GM12878 (cell line): ENCODE measurements at regions not wholly inside any gene's neighbourhood (a gene's known extent, or its start where the extent isn't known, plus 50 kb on each side); places are given as distances from the start of the nearest gene placed in this dataset.

Source experiments
- ATAC-seq: fragments of 200-7000 bp; cut with Tn5 transposase; 3 replicates; pipeline ENCODE4 v1.9.1; 2020; ENCODE audit warnings: mild to moderate bottlenecking, moderate library complexity
- BruUV-seq: library from RNA; stranded (reverse); fragments of 400-500 nt; replicated peaks from 2 replicates; lab custom pipeline; 2021; lab: Mats Ljungman, UMichigan
- CTCF ChIA-PET: fragments of 300-600 bp; sonication (Branson Sonifier 250); formaldehyde crosslinking; extraction: SDS; loops from one replicate; lab custom pipeline; 2021; ENCODE audit warnings: inconsistent platforms; lab: Yijun Ruan, JAX
- POLR2A ChIA-PET: fragments of 350-600 bp; formaldehyde crosslinking; extraction: SDS; loops from one replicate; lab custom pipeline; 2021; ENCODE audit warnings: inconsistent platforms; lab: Charles Lee
- RAD21 ChIA-PET: fragments of 300-600 bp; sonication (Branson Sonifier 250); formaldehyde crosslinking; loops from one replicate; lab custom pipeline; 2023; ENCODE audit warnings: antibody characterized with exemption; ENCODE audit not compliant: unreplicated experiment; lab: Charles Lee
- SMC1A ChIA-PET: fragments of 300-600 bp; sonication (Branson Sonifier 250); formaldehyde crosslinking; loops from one replicate; lab custom pipeline; 2023; ENCODE audit not compliant: unreplicated experiment, uncharacterized antibody; lab: Charles Lee
- DNase-seq: peaks from one replicate; pipeline ENCODE4 v3.0.0-alpha.2; 2011; ENCODE audit warnings: low read depth, low spot score
- FAIRE-seq: peaks from 3 replicates; lab custom pipeline; 2011; peaks lifted over from hg19 to GRCh38; lab: Jason Lieb, UNC
- H2AFZ ChIP-seq: 2 replicates; pipeline ENCODE4 v1.6.0; 2011; ENCODE audit warnings: low read depth, low read length, control low read depth; ENCODE audit not compliant: control insufficient read depth
- H3K27ac ChIP-seq: 2 replicates; pipeline ENCODE4 v1.5.1; 2011; ENCODE audit warnings: control low read depth; ENCODE audit not compliant: control insufficient read depth, insufficient read depth
- H3K27me3 ChIP-seq, 2 experiments: replicated peaks in 1 of 2; 2 replicates each; pipeline versions ENCODE4 v1.6.0 to v1.6.1; 2011; ENCODE audit warnings: low read length in 1 of 2; ENCODE audit not compliant: control insufficient read depth in 2 of 2, insufficient read depth in 2 of 2
- H3K36me3 ChIP-seq, 2 experiments: 2 replicates each; pipeline ENCODE4 v1.5.1; 2011; ENCODE audit warnings: low read length in 1 of 2; ENCODE audit not compliant: control insufficient read depth in 2 of 2, insufficient read depth in 2 of 2
- H3K4me1 ChIP-seq: 2 replicates; pipeline ENCODE4 v1.6.1; 2011; ENCODE audit warnings: mild to moderate bottlenecking, low read length, moderate library complexity, mixed read lengths; ENCODE audit not compliant: control insufficient read depth, insufficient read depth
- H3K4me2 ChIP-seq: 2 replicates; pipeline ENCODE4 v1.6.0; 2011; ENCODE audit warnings: control low read depth; ENCODE audit not compliant: control insufficient read depth, insufficient read depth
- H3K4me3 ChIP-seq: fragments of 200-600 bp; sonication (generic); 2 replicates; pipeline ENCODE4 v1.5.1; 2016
- H3K79me2 ChIP-seq: 2 replicates; pipeline ENCODE4 v1.6.0; 2011; ENCODE audit warnings: low read length; ENCODE audit not compliant: control insufficient read depth, insufficient read depth
- H3K9ac ChIP-seq: 2 replicates; pipeline ENCODE4 v1.8.0; 2011; ENCODE audit warnings: low read length, control low read depth, mixed read lengths; ENCODE audit not compliant: control insufficient read depth, insufficient read depth
- H3K9me3 ChIP-seq: replicated peaks from 3 replicates; pipeline ENCODE4 v1.5.1; 2011; ENCODE audit warnings: mild to moderate bottlenecking, low read length; ENCODE audit not compliant: control insufficient read depth, insufficient read depth
- H4K20me1 ChIP-seq: 2 replicates; pipeline ENCODE4 v1.6.0; 2011; ENCODE audit not compliant: control insufficient read depth, insufficient read depth
- ATF3 ChIP-seq: IDR thresholded peaks from 2 replicates; pipeline ENCODE4 v1.6.1; 2011; ENCODE audit warnings: low read depth, mild to moderate bottlenecking, low read length, moderate library complexity, borderline replicate concordance; ENCODE audit errors: extremely low read depth
- CTCF ChIP-seq, 3 experiments: IDR thresholded peaks in 2 of 3; conservative IDR thresholded peaks in 1 of 3; 2 replicates each; pipeline ENCODE4 v1.5.1; 2011; ENCODE audit warnings: low read depth in 3 of 3, low read length in 3 of 3, mild to moderate bottlenecking in 3 of 3, control low read depth in 2 of 3, moderate library complexity in 2 of 3, inconsistent platforms in 1 of 3, mixed read lengths in 1 of 3; ENCODE audit not compliant: control insufficient read depth in 2 of 3, insufficient read depth in 1 of 3; ENCODE audit errors: extremely low read depth in 1 of 3
- EZH2 ChIP-seq: IDR thresholded peaks from 2 replicates; pipeline ENCODE4 v1.6.1; 2012; ENCODE audit warnings: low read depth, mild to moderate bottlenecking, control low read depth, inconsistent platforms, low read length, borderline replicate concordance; ENCODE audit not compliant: control insufficient read depth
- HDGF ChIP-seq: fragments of 450-650 bp; IDR thresholded peaks from 2 replicates; pipeline ENCODE4 v1.6.1; 2016; ENCODE audit warnings: antibody characterized with exemption
- IRF4 ChIP-seq: IDR thresholded peaks from 2 replicates; pipeline ENCODE4 v1.6.1; 2011; ENCODE audit warnings: low read depth, low read length
- KDM1A ChIP-seq: fragments of 200-600 bp; sonication (generic); IDR thresholded peaks from 2 replicates; pipeline ENCODE4 v1.6.1; 2016; ENCODE audit warnings: borderline replicate concordance
- MAX ChIP-seq: IDR thresholded peaks from 2 replicates; pipeline ENCODE4 v1.6.1; 2012; ENCODE audit warnings: low read depth, low read length, improper control_type of control experiment
- USF1 ChIP-seq: IDR thresholded peaks from 2 replicates; pipeline ENCODE4 v1.6.1; 2011; ENCODE audit warnings: borderline replicate concordance, low read depth, mild to moderate bottlenecking, moderate library complexity, mixed read lengths, low read length; ENCODE audit not compliant: insufficient read depth; ENCODE audit errors: extremely low read length
- ZBTB40 ChIP-seq: fragments of 450-650 bp; IDR thresholded peaks from 2 replicates; pipeline ENCODE4 v1.6.1; 2016; ENCODE audit warnings: mild to moderate bottlenecking, moderate library complexity, borderline replicate concordance
- ZNF217 ChIP-seq: fragments of 450-650 bp; IDR thresholded peaks from 2 replicates; pipeline ENCODE4 v1.6.1; 2017; ENCODE audit warnings: antibody characterized with exemption, mild to moderate bottlenecking
- WGBS: methylation state at CpG from one replicate; pipeline ENCODE4 v1.1.6; 2016; ENCODE audit warnings: low lambda C conversion rate; ENCODE audit not compliant: insufficient replicate concordance, insufficient coverage; ENCODE audit errors: missing lambda C conversion rate; 5-methylcytosine and 5-hydroxymethylcytosine counted together
- in situ Hi-C: fragments of 300-500 bp; cut with MboI; formaldehyde crosslinking; loops from 9 replicates; pipeline ENCODE4 v1.14.3; 2018; ENCODE audit warnings: mixed read lengths
- intact Hi-C: fragments of 100-400 bp; cut with micrococcal nuclease; formaldehyde crosslinking; loops from one replicate; pipeline ENCODE4 v1.14.2; 2022; ENCODE audit not compliant: unreplicated experiment

GRCh38 chr3:178202194-178202593 lies 334.0 kb upstream of the KCNMB2 start:
- H3K4me2 ChIP-seq, result no peak overlapping the region
- no TSS peak for BruUV-seq

More at GRCh38 chr3:178202194-178202593, 334.0 kb upstream of the KCNMB2 start:
- in situ Hi-C loops (no loop called here), intact Hi-C loops (no loop called here)
- Histone ChIP-seq H3K9ac (no peak overlapping the region), H3K27ac (no peak overlapping the region), H2AFZ (no peak overlapping the region), H4K20me1 (no peaks in the 10 kb centered on the region), H3K4me1 (no peaks in the 10 kb centered on the region), H3K27me3 (no peaks in the 10 kb centered on the region), H3K79me2 (no peaks in the 10 kb centered on the region), H3K36me3 (no peaks in the 10 kb centered on the region), H3K4me3 (no peak overlapping the region), H3K9me3 (no peaks in the 10 kb centered on the region)
- FAIRE-seq (no peak), ATAC-seq (no peak), DNase-seq (no peak)
- 51% methylated on average over 3 of the region's 3 CpGs for WGBS
- SMC1A ChIA-PET, result no interaction called here
- no peak for TF ChIP-seq USF1
- TF ChIP-seq ZNF217, result no peak
- no peak for TF ChIP-seq ZBTB40
- no peak for TF ChIP-seq HDGF
- no peak for TF ChIP-seq KDM1A
- TF ChIP-seq CTCF (IDR thresholded peaks at IDR 0.05 in 2 of 3, conservative IDR thresholded peaks at IDR 0.05 in 1 of 3; ENCODE audit: control insufficient read depth in 2 of 3, extremely low read depth in 1 of 3, insufficient read depth in 1 of 3, low read depth in 3 of 3, low read length in 3 of 3), result no peak
- TF ChIP-seq EZH2, result no peak
- no peak for TF ChIP-seq MAX
- TF ChIP-seq IRF4, result no peak
- TF ChIP-seq ATF3, result no peak
- CTCF ChIA-PET, result no interaction called here
- RAD21 ChIA-PET, result no interaction called here
- POLR2A ChIA-PET, result interaction anchor here (0.5 kb wide), 1 partner anchor 43 kb away, joined by 3 read pairs; no protein-coding TSS in a partner anchor
